OCI-LY1 (cell line): ENCODE measurements at regions not wholly inside any gene's neighbourhood (a gene's known extent, or its start where the extent isn't known, plus 50 kb on each side); places are given as distances from the start of the nearest gene placed in this dataset.

Experiments used
- H2AFZ ChIP-seq: fragments of 200-600 bp; sonication (generic), shearing (Covaris generic); 2 replicates; pipeline ENCODE4 v1.6.0; 2014; ENCODE audit warnings: antibody characterized with exemption, mild to moderate bottlenecking, low read length
- H3F3A ChIP-seq: fragments of 200-600 bp; sonication (generic), shearing (Covaris generic); 2 replicates; pipeline ENCODE4 v1.6.0; 2014; ENCODE audit warnings: mild to moderate bottlenecking, antibody characterized with exemption, low read length, moderate library complexity; ENCODE audit not compliant: insufficient read depth
- H3K27ac ChIP-seq: fragments of 200-600 bp; sonication (generic); 2 replicates; pipeline ENCODE4 v1.5.1; 2014; ENCODE audit warnings: low read length, mixed run types, mild to moderate bottlenecking, low read depth; ENCODE audit not compliant: poor library complexity, severe bottlenecking
- H3K27me3 ChIP-seq: fragments of 200-600 bp; sonication (generic); 2 replicates; pipeline ENCODE4 v1.6.0; 2014; ENCODE audit warnings: antibody characterized with exemption, mild to moderate bottlenecking, low read length, moderate library complexity; ENCODE audit not compliant: insufficient read depth
- H3K36me3 ChIP-seq: fragments of 200-600 bp; sonication (generic); 2 replicates; pipeline ENCODE4 v1.6.1; 2014; ENCODE audit warnings: mild to moderate bottlenecking, antibody characterized with exemption, low read length, moderate library complexity, mixed read lengths; ENCODE audit not compliant: insufficient read depth
- H3K4me1 ChIP-seq: fragments of 200-600 bp; sonication (generic); 2 replicates; pipeline ENCODE4 v1.5.1; 2014; ENCODE audit warnings: mild to moderate bottlenecking, low read length, moderate library complexity; ENCODE audit not compliant: insufficient read depth, severe bottlenecking
- H3K4me2 ChIP-seq: fragments of 200-600 bp; sonication (generic), shearing (Covaris generic); 2 replicates; pipeline ENCODE4 v1.6.1; 2014; ENCODE audit warnings: low read length
- H3K4me3 ChIP-seq: fragments of 200-600 bp; sonication (generic); 2 replicates; pipeline ENCODE4 v1.5.1; 2014; ENCODE audit warnings: low read length, low read depth, mild to moderate bottlenecking, mixed read lengths; ENCODE audit not compliant: poor library complexity, severe bottlenecking
- H3K79me2 ChIP-seq: fragments of 200-600 bp; shearing (Covaris generic); 2 replicates; pipeline ENCODE4 v1.6.1; 2016; ENCODE audit warnings: mixed run types, low read length, mixed read lengths; ENCODE audit not compliant: insufficient read depth
- H3K9ac ChIP-seq: fragments of 200-600 bp; sonication (generic), shearing (Covaris generic); 2 replicates; pipeline ENCODE4 v1.6.1; 2014; ENCODE audit warnings: mild to moderate bottlenecking, low read length, mixed read lengths
- H3K9me2 ChIP-seq: fragments of 200-600 bp; sonication (generic), shearing (Covaris generic); 2 replicates; pipeline ENCODE4 v1.6.1; 2014; ENCODE audit warnings: low read depth, mild to moderate bottlenecking, low read length, mixed read lengths
- H3K9me3 ChIP-seq: fragments of 200-600 bp; shearing (Covaris generic); 2 replicates; pipeline ENCODE4 v1.6.1; 2014; ENCODE audit warnings: low read length, mixed read lengths
- H4K20me1 ChIP-seq: fragments of 200-600 bp; sonication (generic), shearing (Covaris generic); 2 replicates; pipeline ENCODE4 v1.6.0; 2016; ENCODE audit warnings: mild to moderate bottlenecking, low read length; ENCODE audit not compliant: insufficient read depth
- CTCF ChIP-seq: fragments of 200-600 bp; sonication (generic), shearing (Covaris generic); IDR thresholded peaks from 2 replicates; pipeline ENCODE4 v1.5.1; 2017; ENCODE audit warnings: mild to moderate bottlenecking, antibody characterized with exemption, low read length, moderate library complexity, mixed read lengths
- EZH2 ChIP-seq: fragments of 200-600 bp; sonication (generic), shearing (Covaris generic); IDR thresholded peaks from 2 replicates; pipeline ENCODE4 v1.8.0; 2017; ENCODE audit warnings: borderline replicate concordance, mixed run types, mild to moderate bottlenecking, antibody characterized with exemption, low read length, moderate library complexity, mixed read lengths

DNA sequence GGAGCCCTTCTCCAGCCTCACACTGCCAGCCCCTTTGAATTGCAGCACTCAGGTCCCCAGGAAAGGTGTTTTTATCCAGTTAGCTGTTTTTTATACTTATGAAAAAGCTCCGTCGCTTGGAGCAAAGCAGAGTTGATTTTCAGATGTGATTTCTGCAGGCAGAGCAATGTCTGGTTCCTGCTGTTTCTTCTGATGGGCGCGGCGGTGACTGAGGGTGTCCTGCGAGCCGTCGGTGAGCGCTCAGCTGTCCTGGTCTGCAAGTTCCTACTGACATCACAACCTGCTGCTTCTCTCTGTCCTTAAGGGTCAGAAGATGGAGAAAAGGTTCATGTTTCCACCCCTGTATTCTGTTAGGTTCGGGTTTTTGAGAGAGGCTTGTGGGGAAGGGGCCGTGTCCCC is 109.6 kb upstream of the FAM20C start:
- H3K4me1 ChIP-seq: no peaks in the 10 kb centered on the region
- H3K27me3 ChIP-seq: no peaks in the 10 kb centered on the region
- no peak overlapping the region for H3K27ac ChIP-seq
- H3K79me2 ChIP-seq: no peaks in the 10 kb centered on the region
- no peak overlapping the region for H3K9ac ChIP-seq
- H4K20me1 ChIP-seq: no peaks in the 10 kb centered on the region
- no peak overlapping the region for H3K4me2 ChIP-seq
- H3K36me3 ChIP-seq: no peaks in the 10 kb centered on the region
- H2AFZ ChIP-seq: no peak overlapping the region
- TF ChIP-seq EZH2 (no peak), CTCF (no peak)
- no peak overlapping the region for H3K4me3 ChIP-seq
- H3K9me3 ChIP-seq: no peaks in the 10 kb centered on the region
- H3K9me2 ChIP-seq: no peaks in the 10 kb centered on the region
- no peaks in the 10 kb centered on the region for H3F3A ChIP-seq

- no peaks in the 10 kb centered on the region for H3K9me3 ChIP-seq
- no peaks in the 10 kb centered on the region for H4K20me1 ChIP-seq
- TF ChIP-seq EZH2 (no peak), CTCF (no peak)
- H3K4me2 ChIP-seq: no peak overlapping the region
- H2AFZ ChIP-seq: no peak overlapping the region
- no peaks in the 10 kb centered on the region for H3K27me3 ChIP-seq
- no peaks in the 10 kb centered on the region for H3K9me2 ChIP-seq
- no peak overlapping the region for H3K9ac ChIP-seq
- H3K27ac ChIP-seq: no peak overlapping the region
- no peaks in the 10 kb centered on the region for H3F3A ChIP-seq
- no peaks in the 10 kb centered on the region for H3K4me1 ChIP-seq
- H3K36me3 ChIP-seq: no peaks in the 10 kb centered on the region
- no peaks in the 10 kb centered on the region for H3K79me2 ChIP-seq
- H3K4me3 ChIP-seq: no peak overlapping the region
These were observed 108.9 kb upstream of the FAM20C start for GRCh38 chr7:83441-83840.

GRCh38 chr7:83861-84632 is 108.3 kb upstream of the FAM20C start:
- Histone ChIP-seq H3K4me1 (no peaks in the 10 kb centered on the region), H3K9ac (no peak overlapping the region), H4K20me1 (no peaks in the 10 kb centered on the region), H3K36me3 (no peaks in the 10 kb centered on the region), H3K4me2 (no peak overlapping the region), H2AFZ (no peak overlapping the region), H3K9me2 (no peaks in the 10 kb centered on the region), H3K27ac (no peak overlapping the region), H3K79me2 (no peaks in the 10 kb centered on the region), H3K4me3 (no peak overlapping the region), H3F3A (no peaks in the 10 kb centered on the region), H3K9me3 (no peaks in the 10 kb centered on the region), H3K27me3 (no peaks in the 10 kb centered on the region)
- TF ChIP-seq CTCF (no peak), EZH2 (no peak)
